ENCODE measurements at regions not wholly inside any gene's neighbourhood (a gene's known extent, or its start where the extent isn't known, plus 50 kb on each side); places are given as distances from the start of the nearest gene placed in this dataset.
"Not testable (repeated sequence)": the region's sequence is repeated elsewhere in the genome, so short reads cannot be mapped to it uniquely, and the experiment has no call there.

DNA sequence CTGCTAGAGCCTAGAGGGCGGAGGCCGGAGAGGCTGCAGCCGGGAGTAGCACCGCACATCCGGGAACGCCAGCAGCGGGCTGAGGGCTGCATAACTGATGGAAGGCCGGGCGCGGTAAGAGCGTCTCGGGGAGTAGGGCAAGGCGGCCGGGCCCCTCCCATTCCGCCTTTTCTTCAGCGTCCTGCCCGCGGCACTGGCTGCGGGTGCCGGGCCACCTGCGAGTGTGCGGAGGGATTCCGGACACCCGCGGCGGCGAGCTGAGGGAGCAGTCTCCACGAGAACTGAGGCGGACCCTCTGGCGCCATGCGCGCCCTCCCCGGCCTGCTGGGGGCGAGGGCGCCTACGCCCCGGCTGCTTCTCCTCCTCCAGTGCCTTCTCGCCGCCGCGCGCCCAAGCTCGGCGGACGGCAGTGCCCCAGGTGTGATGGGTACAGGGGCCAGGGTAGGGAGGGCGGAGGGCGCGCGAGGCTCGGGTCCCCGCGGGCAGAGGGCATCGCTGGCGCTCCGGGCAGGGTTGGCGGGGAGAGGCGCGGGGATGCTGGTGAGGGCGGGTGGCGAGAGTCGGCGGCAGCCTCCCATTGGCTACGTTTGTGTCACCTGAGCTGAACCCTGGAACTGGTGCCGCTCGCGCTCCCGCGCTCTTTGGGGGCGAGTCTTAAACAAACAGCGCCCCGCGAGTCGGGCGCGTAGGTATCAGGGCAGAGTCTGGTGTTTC, 334.4 kb downstream of the SRGAP2C start:
- peak; percentile 73 for DNase-seq

DNA sequence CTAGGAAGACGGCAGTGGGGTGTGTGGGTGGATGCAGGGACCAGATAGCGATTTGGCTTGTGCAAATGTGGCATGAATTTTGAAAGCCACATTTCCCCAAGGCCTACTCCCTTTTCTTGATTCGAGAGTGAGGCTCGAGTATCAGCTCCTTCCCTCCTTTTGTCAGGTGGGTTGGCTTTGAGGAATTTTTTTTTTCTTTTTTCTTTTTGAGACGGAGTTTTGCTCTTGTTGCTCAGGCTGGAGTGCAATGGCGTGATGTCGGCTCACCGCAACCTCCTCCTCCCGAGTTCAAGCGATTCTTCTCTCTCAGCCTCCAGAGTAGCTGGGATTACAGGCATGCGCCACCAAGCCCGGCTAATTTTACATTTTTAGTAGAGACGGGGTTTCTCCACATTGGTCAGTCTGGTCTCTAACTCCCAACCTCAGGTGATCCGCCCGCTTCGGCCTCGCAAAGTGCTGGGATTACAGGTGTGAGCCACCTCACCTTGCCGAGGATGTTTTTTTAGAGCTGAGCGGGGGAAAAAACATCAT, 335.0 kb downstream of the SRGAP2C start:
- DNase-seq, result not testable (repeated sequence)

DNA sequence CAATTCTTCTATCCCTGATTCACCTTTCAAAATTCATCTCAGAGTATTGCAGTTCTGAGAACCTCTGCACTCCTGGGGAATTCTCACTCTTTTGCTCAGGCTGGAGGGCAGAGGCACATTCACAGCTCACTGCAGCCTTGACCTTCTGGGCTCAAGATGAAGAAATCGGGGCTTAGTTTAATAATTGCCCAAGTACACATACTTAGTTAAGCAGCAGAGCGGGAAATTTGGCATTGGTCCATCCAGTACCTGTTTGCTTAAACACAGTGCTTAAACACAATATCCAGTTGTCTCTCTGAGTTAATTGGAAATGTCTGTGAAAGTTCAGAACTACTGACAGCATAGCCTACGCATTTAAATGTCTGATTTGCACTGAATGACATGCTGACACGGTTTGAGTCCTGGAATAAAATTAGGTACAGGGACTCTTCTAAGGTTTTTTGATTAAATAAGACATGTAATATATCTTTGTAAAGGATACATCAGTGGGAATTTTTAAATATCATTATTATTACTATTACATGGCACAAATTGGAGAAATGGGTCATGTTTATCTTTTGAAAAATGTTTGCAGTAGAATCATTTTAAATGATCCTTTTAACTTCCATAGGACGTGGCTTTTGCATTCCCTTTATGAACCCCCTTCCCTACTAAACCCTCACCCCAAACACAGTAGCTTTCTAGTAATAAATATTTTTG, 337.4 kb downstream of the SRGAP2C start:
- DNase-seq, result no peak

DNA sequence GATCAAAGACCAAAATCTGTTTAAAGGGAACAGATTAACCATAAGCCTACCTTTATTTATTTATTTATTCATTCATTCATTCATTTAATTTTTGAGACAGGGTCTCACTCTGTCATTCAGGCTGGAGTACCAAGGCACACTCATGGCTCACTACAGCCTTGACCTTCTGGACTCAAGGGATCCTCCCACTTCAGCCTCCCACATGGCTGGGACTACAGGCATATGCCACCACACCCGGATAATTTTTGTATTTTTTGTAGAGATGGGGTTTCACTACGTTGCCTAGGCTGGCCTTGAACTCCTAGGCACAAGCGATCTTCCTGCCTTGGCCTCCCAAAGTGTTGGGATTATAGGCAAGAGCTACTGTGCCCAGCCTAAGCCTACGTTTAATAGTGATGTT, 338.3 kb downstream of the SRGAP2C start:
- not testable (repeated sequence) for DNase-seq

DNA sequence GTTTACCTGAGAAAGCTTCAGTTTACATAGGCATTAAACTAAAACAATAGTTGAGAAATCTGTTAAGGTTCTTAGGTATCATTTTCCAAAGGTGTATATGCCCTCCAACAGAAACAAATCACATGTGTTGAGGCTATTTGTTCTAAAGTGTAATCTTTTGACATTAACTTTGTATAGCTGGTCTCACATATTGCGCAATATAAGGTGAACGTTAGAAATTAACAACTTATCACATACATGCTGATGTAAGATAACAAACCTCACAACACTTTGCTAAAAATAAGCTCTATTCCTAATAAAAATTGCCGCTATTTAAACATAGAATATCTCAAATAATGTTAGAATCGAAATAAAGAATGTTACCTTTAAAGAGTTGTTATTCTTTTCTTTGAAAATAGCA, 340.6 kb downstream of the SRGAP2C start:
- DNase-seq, result no peak

DNA sequence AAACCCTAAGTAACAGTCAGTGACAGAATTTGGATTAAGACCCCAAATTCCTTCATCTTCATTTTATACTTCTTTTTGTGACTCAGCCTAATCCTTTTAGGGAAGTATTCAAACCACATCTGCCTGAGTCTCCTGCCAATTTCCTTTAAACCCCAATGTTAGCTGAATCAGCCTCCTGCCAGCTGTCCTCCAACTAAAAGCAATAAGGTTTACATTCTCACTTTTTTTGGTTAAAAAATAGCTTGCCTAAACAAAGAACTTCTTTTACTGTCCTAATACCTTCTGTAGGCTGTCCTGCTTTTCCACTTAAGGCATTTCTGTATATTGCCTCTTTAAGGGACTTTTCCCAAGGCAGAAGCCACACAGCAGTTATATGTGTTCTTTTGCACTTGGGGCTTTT, 344.2 kb downstream of the SRGAP2C start:
- not testable (repeated sequence) for DNase-seq

DNA sequence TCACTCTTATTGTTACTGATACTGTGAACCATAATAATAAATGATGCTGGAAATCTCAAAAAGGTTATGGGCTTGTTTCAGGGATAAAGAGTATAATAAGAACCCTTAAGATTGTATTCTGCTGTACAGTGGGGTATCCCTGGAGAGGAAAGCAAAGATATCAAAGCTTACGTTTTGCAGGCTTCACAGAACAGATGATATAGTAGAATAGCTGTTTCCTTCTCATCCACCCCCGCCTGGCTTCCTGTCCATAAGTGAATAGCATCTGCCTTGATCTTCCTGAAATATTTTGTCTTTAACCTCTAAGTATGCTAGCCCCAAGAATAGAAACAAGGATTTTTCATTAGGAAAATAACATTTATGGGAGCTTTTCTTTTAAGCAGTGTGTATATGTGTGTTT, 345.3 kb downstream of the SRGAP2C start:
- not testable (repeated sequence) for DNase-seq

DNA sequence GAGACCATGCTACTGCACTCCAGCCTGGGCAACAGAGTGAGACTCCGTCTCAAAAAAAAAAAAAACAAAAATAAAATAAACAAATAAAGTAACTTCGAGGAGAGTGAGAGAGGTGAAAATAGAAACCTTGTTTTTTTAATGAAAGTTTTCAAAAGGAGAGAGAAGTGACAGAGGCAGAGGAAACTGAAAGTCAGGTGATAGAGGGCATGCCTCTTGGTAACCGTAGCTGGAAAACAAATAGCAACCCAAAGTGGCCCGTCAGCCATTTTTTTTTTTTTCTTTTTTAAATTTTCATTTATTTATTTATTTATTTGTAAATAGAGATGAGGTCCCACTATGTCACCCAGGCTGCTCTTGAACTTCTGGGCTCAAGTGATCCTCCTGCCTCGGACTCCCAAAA, 347.0 kb downstream of the SRGAP2C start:
- not testable (repeated sequence) for DNase-seq

DNA sequence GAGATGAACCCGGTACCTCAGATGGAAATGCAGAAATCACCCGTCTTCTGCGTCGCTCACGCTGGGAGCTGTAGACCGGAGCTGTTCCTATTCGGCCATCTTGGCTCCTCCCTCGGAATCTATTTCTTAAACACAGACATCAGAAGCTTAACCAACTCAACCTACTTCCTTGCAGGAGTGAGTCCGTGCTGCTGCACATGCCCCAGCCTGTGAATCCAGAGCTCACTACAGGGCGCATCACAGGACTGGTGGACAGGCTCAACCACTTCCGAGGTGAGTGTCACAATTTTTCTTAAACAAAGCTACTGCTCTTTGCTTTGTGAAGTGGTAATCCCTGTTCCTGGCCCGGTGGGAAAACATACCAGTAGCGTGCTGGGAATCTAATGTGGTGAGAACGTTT, 353.4 kb downstream of the SRGAP2C start:
- DNase-seq, result not testable (repeated sequence)

DNA sequence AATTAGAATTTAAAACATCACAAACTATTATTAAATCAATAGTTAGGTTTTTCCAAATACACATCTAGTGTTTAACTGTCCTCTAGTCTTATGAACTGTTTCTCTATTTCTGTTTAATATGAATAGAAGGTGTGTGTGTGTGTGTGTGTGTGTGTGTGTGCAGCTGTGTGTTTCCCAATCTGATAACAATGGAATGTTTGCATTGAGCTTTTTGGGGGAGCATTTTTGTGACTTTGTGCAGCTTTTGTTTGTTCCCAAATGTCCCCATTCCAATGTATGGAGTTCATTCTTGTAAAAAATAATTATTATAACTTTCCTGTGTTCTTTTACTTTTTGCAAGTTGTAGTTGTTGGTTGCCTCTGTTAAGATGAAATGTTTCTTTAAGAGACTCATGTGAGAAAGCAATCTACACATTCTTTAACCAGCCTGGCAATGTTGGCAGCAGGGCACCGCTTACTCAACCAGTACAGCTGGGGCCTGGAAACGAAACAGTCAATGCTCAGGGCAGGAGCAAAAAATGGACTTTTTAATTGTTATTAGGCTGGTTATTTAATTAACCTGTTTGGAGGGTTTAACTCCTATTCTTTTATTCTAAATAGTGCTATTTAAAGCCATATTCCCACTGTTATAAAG, 354.3 kb downstream of the SRGAP2C start:
- no peak for DNase-seq

DNA sequence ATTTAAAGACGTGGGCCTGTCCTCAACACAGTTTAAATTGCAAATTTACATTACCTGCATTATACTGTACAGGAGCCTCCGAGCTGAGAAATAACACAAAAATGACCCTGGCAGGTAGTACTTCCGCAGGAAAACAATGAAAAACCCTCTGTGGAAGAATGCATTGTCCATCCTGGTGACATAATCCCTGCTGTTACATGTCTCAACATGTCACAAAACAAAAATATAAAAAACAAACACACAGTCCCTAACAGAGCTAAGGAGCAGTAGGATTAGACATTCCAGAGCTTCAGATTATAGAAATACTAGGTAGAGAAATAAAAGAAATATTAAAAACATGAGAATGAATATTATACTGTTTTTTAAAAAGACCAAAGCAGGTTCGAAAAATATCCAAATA, 359.2 kb downstream of the SRGAP2C start:
- DNase-seq, result not testable (repeated sequence)

DNA sequence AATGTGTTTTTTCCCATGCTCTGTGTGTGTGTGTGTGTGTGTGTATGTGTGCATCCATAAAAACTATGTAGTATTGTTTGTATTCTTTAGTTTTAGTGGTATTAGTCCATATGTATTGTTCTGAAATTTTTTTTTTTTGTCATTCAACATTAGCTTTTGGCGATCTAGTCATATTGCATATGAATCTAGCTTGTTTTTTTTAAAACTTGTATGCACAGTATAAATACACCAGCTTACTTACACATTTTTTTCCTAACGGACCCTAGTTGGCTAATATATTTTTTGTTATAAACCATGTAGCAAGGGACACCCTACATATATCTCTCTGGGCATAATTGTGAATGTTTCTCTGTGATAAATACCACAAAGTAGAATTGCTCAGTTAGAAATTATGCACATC, 359.7 kb downstream of the SRGAP2C start:
- no peak for DNase-seq

DNA sequence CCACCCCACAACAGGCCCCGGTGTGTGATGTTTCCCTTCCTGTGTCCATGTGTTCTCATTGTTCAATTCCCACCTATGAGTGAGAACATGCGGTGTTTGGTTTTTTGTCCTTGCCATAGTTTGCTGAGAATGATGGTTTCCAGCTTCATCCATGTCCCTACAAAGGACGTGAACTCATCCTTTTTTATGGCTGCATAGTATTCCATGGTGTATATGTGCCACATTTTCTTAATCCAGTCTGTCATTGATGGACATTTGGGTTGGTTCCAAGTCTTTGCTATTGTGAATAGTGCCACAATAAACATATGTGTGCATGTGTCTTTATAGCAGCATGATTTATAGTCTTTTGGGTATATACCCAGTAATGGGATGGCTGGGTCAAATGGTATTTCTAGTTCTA, 361.1 kb downstream of the SRGAP2C start:
- not testable (repeated sequence) for DNase-seq

DNA sequence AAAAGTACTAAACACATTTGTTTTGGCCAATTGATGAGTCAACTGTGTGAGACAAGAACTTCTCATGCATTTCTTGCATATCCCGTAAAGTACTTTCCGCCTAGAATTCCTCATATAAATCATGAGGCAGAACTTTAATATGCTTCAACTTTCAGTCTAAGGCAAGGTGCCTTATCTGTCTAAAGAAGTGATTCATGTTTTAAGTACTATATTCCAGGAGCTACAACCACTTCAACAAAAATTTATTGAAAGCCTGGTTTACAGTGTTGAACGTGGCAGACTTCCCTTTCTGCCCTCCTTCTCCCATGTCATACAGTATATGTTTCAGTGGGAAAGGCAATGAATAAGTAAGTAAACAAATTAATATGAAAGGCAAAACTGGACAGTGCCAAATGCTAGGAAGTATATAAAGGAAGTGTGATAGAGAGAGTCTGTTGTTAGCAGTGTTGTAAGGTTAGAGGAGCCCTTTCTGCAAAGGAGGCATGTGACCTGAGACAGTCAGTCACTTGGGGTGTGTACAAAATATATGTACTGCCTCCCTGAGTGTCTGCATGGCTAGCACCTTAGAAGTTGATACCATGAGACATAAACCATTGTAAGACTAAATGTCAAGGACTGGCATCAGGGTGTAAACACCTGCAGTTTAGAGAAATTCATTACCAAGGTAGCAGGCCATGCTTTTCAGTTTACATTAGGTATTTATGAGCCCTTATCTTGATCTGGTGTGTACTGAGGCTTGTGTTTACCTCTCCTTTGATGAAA, 362.2 kb downstream of the SRGAP2C start:
- no peak for DNase-seq

DNA sequence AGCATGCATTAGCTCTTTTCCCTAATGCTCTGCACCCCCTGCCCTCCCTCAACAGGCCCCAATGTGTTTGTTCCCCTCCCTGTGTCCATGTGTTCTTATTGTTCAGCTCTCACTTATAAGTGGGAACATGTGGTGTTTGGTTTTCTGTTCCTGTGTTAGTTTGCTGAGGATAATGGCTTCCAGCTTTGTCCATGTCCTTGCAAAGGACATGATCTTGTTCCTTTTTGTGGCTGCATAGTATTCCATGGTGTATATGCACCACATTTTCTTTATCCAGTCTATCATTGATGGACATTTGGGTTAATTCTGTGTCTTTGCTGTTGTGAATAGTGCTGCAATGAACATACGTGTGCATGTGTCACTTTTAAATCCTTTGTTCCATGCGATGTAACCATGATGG, 363.0 kb downstream of the SRGAP2C start:
- DNase-seq, result not testable (repeated sequence)

DNA sequence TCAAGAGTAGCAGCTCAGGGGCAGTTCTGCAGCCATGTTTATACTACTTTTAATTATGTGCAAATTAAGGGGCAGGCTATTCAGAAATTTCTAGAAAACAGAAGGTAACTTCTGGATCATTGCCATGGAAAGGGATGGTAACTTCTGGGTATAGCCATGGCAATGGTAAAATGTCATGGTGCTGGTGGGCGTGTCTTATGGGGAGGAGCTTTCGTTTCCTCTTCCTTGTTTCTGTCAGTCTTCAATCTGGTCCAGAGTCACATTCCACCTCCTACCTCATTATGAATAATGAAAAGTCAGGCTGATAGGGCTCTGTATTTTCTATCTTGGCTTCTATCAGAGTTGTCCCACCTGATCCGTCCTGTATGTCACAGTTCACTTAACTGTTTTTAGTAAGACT, 366.0 kb downstream of the SRGAP2C start:
- DNase-seq, result not testable (repeated sequence)

DNA sequence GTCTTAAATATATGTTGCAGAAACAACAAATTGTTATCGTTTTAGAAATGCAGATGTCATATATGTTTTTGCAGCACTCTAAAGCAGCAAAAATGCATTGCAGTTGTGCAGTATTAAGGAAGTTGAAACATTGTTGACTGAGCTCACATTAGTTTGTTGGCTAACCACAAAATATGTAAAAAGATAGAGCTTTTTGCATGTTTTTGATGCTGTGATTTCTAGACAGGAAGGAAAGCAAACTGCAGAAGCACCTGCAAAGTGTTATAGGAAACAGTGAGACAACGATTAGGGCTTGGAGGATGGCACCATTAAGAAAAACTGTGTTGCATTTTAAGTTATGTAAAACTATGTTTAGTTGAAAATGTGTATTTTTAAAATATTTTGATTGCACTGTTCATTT, 366.7 kb downstream of the SRGAP2C start:
- DNase-seq, result not testable (repeated sequence)

DNA sequence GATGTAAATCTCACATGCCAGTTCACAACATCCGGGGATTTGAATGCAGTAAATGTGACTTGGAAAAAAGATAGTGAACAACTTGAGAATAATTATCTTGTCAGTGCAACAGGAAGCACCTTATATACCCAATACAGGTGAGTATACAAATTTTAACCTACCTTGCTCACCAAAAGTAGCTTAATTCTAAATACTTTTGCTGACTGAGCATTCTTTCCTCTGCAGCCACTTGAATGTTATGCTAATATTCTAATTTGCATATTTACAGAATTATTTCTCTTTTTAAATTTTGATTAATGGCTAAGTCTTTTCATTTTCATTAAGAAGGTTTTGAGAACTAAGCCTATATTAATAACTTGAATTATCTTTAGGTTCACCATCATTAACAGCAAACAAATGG, 371.8 kb downstream of the SRGAP2C start:
- not testable (repeated sequence) for DNase-seq

DNA sequence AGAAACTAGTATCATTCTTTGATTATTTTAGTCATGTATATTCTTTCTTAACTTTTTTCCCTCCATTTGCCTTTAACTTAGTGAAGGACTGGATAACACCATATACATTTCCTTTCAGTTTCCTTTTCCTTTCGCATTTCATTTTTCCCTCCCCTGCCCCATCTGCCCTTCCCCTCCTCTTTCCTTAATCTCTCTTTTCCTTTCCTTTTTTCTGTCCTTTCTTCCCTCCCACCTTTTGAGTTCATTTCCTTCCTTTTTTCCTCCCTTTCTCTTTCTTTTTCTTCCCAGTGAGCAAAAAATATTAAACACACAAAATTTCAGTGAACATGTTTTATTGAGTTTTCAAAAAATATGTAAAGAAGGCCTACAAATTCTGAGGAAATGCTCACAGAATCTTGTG, 373.3 kb downstream of the SRGAP2C start:
- DNase-seq, result not testable (repeated sequence)

DNA sequence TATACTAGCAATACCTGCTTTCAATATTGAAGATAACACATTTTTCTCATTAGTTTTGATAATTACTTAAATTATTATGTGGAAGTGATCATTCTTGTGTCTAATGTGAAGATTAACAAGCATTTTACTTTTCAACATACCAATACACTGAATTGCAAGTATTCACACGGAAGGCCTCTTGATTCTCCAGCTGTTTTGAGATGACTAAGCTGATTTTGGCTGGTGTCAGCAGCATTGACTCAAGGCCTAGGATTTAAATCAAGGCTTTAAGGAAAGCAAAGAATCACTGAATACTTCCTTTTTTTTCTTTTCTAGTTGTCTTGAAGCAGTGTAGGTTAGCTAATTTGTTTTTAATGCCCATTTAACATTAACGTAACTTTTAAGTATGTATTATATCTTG, 373.7 kb downstream of the SRGAP2C start:
- no peak for DNase-seq

DNA sequence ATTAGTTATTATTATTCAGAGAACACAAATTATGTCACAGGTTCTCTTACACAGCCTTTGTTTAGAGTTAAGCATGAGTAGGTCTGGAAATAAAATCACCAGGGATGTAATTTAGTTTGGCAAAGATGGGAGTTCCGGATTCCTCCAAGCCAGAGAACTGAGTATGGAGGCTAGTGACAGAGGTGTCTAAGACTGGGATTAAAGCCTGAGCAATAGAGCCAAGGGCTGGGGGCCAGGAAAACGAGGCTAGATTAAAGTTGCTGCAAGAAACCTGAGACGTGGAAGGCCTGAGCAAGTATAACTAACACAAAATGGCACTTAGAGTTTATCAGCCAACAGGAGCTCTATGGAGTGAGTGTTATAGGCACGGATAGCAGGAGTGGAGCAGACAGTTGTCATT, 381.6 kb downstream of the SRGAP2C start:
- no peak for DNase-seq

DNA sequence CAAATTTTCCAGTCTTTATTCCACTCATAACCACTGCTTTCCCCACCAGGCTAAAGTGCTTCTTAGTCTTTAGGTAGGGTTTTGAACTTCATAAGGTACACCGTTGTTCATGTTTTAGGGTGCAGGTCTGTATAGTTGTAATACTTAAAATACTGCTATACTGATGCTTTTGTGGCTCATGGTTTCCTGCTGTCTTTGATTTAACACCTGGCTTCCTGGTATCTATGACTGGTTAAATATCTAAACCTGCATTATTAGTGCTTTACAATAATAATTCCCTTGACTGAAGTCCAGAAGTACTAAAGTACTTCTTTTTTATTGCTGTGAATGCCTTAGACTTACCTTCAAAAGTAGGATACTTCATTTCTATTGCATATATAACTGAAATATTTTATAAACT, 384.7 kb downstream of the SRGAP2C start:
- DNase-seq, result no peak
